ENCODE measurements at regions not wholly inside any gene's neighbourhood (a gene's known extent, or its start where the extent isn't known, plus 50 kb on each side); places are given as distances from the start of the nearest gene placed in this dataset.

GRCh38 chr20:6966721-6967120 lies 199.2 kb downstream of the BMP2 start:
- ATAC-seq (no peak), DNase-seq (no peak)
- TF ChIP-seq, protein P1, sequence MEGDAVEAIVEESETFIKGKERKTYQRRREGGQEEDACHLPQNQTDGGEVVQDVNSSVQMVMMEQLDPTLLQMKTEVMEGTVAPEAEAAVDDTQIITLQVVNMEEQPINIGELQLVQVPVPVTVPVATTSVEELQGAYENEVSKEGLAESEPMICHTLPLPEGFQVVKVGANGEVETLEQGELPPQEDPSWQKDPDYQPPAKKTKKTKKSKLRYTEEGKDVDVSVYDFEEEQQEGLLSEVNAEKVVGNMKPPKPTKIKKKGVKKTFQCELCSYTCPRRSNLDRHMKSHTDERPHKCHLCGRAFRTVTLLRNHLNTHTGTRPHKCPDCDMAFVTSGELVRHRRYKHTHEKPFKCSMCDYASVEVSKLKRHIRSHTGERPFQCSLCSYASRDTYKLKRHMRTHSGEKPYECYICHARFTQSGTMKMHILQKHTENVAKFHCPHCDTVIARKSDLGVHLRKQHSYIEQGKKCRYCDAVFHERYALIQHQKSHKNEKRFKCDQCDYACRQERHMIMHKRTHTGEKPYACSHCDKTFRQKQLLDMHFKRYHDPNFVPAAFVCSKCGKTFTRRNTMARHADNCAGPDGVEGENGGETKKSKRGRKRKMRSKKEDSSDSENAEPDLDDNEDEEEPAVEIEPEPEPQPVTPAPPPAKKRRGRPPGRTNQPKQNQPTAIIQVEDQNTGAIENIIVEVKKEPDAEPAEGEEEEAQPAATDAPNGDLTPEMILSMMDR (IDR thresholded peaks at IDR 0.05): no peak
- H3K36me3 ChIP-seq (ENCODE audit: low read depth): no peaks in the 10 kb centered on the region
- no peaks in the 10 kb centered on the region for H3K4me1 ChIP-seq (ENCODE audit: low read depth)
- intact Hi-C loops (cut with DNase I, micrococcal nuclease): no loop called here
- no peaks in the 10 kb centered on the region for H3K9me3 ChIP-seq
- H3K4me3 ChIP-seq: no peak overlapping the region

DNA sequence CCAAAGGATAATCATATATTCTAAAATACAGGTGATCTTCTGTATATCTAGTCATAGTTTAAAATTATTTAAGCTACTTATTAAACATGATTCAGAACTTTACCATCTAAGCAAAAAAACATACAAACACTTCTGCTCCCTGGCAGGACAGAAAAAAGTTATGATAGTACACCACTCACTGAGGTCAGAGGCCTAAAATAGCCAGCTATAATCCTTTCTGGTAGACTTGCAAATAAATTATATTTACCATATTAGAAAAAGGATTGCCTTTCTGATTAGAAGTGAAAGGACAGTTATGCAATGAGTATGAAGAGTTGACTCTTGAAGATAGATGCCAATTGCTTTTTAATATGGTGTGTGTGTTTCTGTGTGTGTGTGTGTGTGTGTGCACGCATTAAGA lies 207.4 kb downstream of the BMP2 start:
- intact Hi-C loops (cut with DNase I, micrococcal nuclease): no loop called here
- H3K4me1 ChIP-seq (ENCODE audit: low read depth): no peaks in the 10 kb centered on the region
- no peak overlapping the region for H3K4me3 ChIP-seq
- TF ChIP-seq, protein P1 (IDR thresholded peaks at IDR 0.05): no peak
- no peak for ATAC-seq
- H3K9me3 ChIP-seq: no peaks in the 10 kb centered on the region
- DNase-seq: no peak
- no peaks in the 10 kb centered on the region for H3K36me3 ChIP-seq (ENCODE audit: low read depth)

DNA sequence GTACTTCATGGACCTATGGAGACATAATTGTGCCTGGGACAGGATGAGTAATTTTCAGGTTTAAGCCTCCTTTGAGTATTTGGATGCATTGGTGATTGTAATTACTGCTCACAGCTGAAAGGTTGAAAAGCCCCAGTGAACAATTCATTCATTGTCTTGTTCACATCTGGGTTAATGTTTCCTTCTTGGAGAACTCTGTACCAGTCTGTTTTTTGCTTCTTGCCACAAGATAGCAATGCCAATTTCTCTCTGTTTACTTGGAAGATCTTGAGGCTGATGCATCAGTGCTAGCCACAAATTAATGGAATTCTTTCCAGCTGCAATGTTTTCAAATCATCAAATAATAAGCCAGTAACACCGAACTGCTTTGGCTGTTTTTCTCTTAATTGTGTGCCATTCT lies 207.8 kb downstream of the BMP2 start:
- no peaks in the 10 kb centered on the region for H3K4me1 ChIP-seq (ENCODE audit: low read depth)
- H3K9me3 ChIP-seq: no peaks in the 10 kb centered on the region
- TF ChIP-seq, protein P1 (IDR thresholded peaks at IDR 0.05): no peak
- H3K36me3 ChIP-seq (ENCODE audit: low read depth): no peaks in the 10 kb centered on the region
- ATAC-seq (no peak), DNase-seq (no peak)
- intact Hi-C loops (cut with DNase I, micrococcal nuclease): no loop called here
- no peak overlapping the region for H3K4me3 ChIP-seq

DNA sequence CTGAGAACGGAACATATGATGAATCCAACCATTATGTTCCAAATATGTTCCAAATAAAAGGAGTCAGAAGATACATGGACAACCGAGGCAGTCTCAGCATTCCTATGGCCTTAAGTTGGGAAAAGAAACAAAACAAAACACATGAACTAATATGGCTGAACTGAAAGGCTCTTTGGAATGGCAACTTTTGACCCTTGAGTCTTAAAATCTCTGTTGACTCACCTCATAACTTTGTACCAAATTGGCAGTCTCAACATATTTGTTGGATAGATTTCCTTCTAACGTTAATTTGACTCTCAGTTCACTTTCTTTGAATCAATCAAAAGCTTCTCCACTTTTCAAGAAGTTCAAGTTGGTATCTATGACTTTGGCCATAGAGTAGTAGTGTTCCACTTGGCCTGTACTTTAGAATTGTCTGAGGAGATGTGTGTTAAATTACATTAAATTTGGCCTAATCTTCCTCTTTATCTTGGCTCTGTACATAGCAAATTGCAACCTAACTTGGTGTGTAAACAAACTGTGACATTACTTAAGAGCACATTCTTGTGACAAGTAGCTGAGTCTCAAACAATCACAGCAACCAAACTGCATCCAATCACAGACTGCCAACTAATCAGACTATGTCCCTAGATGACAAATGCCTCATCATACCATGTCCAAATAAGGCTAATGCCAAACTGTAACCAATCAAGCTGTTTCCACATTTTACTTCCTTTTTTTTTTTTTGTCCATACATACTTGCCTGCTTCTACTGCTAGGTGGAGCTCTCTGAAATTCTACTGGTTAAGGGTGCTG lies 208.8 kb downstream of the BMP2 start:
- DNase-seq: no peak
- intact Hi-C loops (cut with DNase I, micrococcal nuclease): no loop called here
- Histone ChIP-seq H3K9me3 (no peaks in the 10 kb centered on the region), H3K4me1 (ENCODE audit: low read depth) (no peaks in the 10 kb centered on the region), H3K36me3 (ENCODE audit: low read depth) (no peaks in the 10 kb centered on the region), H3K4me3 (no peak overlapping the region)
- no peak for ATAC-seq
- TF ChIP-seq, protein P1 (IDR thresholded peaks at IDR 0.05): no peak

GRCh38 chr20:6979621-6980020 lies 212.1 kb downstream of the BMP2 start:
- no peak for DNase-seq
- intact Hi-C loops (cut with DNase I, micrococcal nuclease): no loop called here
- Histone ChIP-seq H3K36me3 (ENCODE audit: low read depth) (no peaks in the 10 kb centered on the region), H3K4me1 (ENCODE audit: low read depth) (no peaks in the 10 kb centered on the region), H3K4me3 (no peak overlapping the region), H3K9me3 (no peaks in the 10 kb centered on the region)
- no peak for ATAC-seq
- TF ChIP-seq, protein P1 (IDR thresholded peaks at IDR 0.05): no peak
